SU-DHL-6 (cell line): ENCODE measurements at regions not wholly inside any gene's neighbourhood (a gene's known extent, or its start where the extent isn't known, plus 50 kb on each side); places are given as distances from the start of the nearest gene placed in this dataset.

Source experiments
- H2AFZ ChIP-seq: fragments of 200-600 bp; sonication (generic); 2 replicates; pipeline ENCODE4 v1.6.1; 2014; ENCODE audit warnings: low read depth, mild to moderate bottlenecking, moderate library complexity, mixed read lengths, antibody characterized with exemption, low read length; ENCODE audit not compliant: severe bottlenecking
- H3F3A ChIP-seq: fragments of 200-600 bp; shearing (Covaris generic); 2 replicates; pipeline ENCODE4 v1.6.0; 2016; ENCODE audit warnings: antibody characterized with exemption, mild to moderate bottlenecking; ENCODE audit not compliant: insufficient read depth
- H3K27ac ChIP-seq: fragments of 200-600 bp; sonication (generic); 2 replicates; pipeline ENCODE4 v1.5.1; 2016; ENCODE audit warnings: low read depth, mild to moderate bottlenecking, low read length, moderate library complexity, mixed read lengths
- H3K27me3 ChIP-seq: fragments of 200-600 bp; sonication (generic), shearing (Covaris generic); 2 replicates; pipeline ENCODE4 v1.6.0; 2014; ENCODE audit warnings: mild to moderate bottlenecking, low read length
- H3K36me3 ChIP-seq: fragments of 200-600 bp; sonication (generic); 2 replicates; pipeline ENCODE4 v1.6.1; 2014; ENCODE audit warnings: mild to moderate bottlenecking, low read length, mixed read lengths
- H3K4me2 ChIP-seq: fragments of 300-600, 200-600 bp; shearing (Covaris generic), sonication (generic); 2 replicates; pipeline ENCODE4 v1.6.0; 2014; ENCODE audit warnings: low read length, low read depth, mild to moderate bottlenecking; ENCODE audit not compliant: poor library complexity, severe bottlenecking
- H3K4me3 ChIP-seq: fragments of 200-600 bp; sonication (generic); 2 replicates; pipeline ENCODE4 v1.5.1; 2014; ENCODE audit warnings: antibody characterized with exemption, low read length, mild to moderate bottlenecking, mixed read lengths; ENCODE audit not compliant: insufficient read depth, poor library complexity, severe bottlenecking
- H3K79me2 ChIP-seq: fragments of 200-600 bp; sonication (generic); 2 replicates; pipeline ENCODE4 v1.6.1; 2014; ENCODE audit warnings: mild to moderate bottlenecking, low read length, moderate library complexity; ENCODE audit not compliant: insufficient read depth
- H3K9ac ChIP-seq: fragments of 200-600 bp; sonication (generic); 2 replicates; pipeline ENCODE4 v1.7.0; 2014; ENCODE audit warnings: mild to moderate bottlenecking, low read length
- H3K9me2 ChIP-seq: fragments of 200-600 bp; sonication (generic); replicated peaks from 2 replicates; pipeline ENCODE4 v1.6.1; 2014; ENCODE audit warnings: low read length; ENCODE audit not compliant: insufficient read depth
- H3K9me3 ChIP-seq: fragments of 200-600 bp; sonication (generic); 2 replicates; pipeline ENCODE4 v1.6.1; 2014; ENCODE audit warnings: low read length, mixed read lengths; ENCODE audit not compliant: insufficient read depth
- H4K20me1 ChIP-seq: fragments of 200-600 bp; sonication (generic); 2 replicates; pipeline ENCODE4 v1.6.1; 2014; ENCODE audit warnings: low read depth, mild to moderate bottlenecking, antibody characterized with exemption, low read length, moderate library complexity, mixed read lengths
- EZH2phosphoT487 ChIP-seq: fragments of 200-600 bp; sonication (generic), shearing (Covaris generic); conservative IDR thresholded peaks from 2 replicates; pipeline ENCODE4 v1.6.1; 2018; ENCODE audit warnings: mild to moderate bottlenecking, antibody characterized with exemption, low read length, moderate library complexity, mixed read lengths
- TF ChIP-seq, protein P1 (sequence below): fragments of 200-600 bp; sonication (generic); IDR thresholded peaks from one replicate; pipeline ENCODE4 v1.5.1; 2017; ENCODE audit warnings: antibody characterized with exemption, mild to moderate bottlenecking, low read length, moderate library complexity; ENCODE audit not compliant: insufficient read depth, poor library complexity, severe bottlenecking

DNA sequence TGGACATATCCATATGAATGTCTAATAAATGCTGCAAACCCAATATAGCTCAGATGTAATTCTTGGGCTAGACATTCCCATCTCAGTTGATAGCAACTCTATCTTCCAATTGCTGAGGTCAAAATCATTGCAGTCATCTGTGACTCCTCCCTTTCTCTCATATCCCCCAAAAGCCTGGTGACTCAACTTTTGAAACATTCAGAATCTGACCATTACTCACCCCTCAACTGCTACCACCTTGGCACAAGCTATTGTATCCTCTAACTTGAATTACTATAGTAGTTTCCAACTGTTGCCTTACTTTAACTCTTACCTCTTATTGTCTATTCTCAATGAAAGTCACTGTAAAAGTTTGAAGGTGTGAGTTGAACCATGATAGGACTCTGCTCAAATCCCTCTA, 600.1 kb upstream of the RGMB start:
- H2AFZ ChIP-seq, result no peak overlapping the region
- no peak overlapping the region for H3K27ac ChIP-seq
- H3K4me3 ChIP-seq, result no peak overlapping the region
- no peaks in the 10 kb centered on the region for H3K9me2 ChIP-seq
- H3K79me2 ChIP-seq, result no peaks in the 10 kb centered on the region
- H3K4me2 ChIP-seq, result no peak overlapping the region
- no peaks in the 10 kb centered on the region for H3K27me3 ChIP-seq
- no peaks in the 10 kb centered on the region for H3K9me3 ChIP-seq
- H3K9ac ChIP-seq, result no peak overlapping the region
- no peak for TF ChIP-seq EZH2phosphoT487
- TF ChIP-seq, protein P1, sequence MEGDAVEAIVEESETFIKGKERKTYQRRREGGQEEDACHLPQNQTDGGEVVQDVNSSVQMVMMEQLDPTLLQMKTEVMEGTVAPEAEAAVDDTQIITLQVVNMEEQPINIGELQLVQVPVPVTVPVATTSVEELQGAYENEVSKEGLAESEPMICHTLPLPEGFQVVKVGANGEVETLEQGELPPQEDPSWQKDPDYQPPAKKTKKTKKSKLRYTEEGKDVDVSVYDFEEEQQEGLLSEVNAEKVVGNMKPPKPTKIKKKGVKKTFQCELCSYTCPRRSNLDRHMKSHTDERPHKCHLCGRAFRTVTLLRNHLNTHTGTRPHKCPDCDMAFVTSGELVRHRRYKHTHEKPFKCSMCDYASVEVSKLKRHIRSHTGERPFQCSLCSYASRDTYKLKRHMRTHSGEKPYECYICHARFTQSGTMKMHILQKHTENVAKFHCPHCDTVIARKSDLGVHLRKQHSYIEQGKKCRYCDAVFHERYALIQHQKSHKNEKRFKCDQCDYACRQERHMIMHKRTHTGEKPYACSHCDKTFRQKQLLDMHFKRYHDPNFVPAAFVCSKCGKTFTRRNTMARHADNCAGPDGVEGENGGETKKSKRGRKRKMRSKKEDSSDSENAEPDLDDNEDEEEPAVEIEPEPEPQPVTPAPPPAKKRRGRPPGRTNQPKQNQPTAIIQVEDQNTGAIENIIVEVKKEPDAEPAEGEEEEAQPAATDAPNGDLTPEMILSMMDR, result no peak
- H3F3A ChIP-seq, result no peaks in the 10 kb centered on the region
- H4K20me1 ChIP-seq, result no peaks in the 10 kb centered on the region
- no peaks in the 10 kb centered on the region for H3K36me3 ChIP-seq

DNA sequence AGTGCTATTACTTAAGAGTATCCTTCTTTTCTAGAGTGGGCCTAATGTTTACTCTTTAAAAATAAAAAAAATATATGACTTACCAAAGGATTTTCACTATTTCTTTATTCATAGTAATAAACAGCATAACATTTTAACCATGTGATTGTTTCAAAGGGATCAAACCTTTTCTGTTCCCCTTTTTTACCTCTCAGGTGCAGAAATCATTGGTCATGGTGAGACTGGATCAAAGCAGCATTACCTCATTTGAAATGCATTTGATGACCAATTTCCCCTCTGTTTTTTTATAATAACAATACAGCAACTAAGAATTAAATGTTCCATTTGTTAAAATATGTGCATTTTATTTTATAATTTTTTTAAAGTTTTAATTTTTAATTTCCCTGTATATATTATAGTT, 598.0 kb upstream of the RGMB start:
- no peaks in the 10 kb centered on the region for H3K9me3 ChIP-seq
- H3K27ac ChIP-seq, result no peak overlapping the region
- no peaks in the 10 kb centered on the region for H3F3A ChIP-seq
- no peak overlapping the region for H3K4me2 ChIP-seq
- no peaks in the 10 kb centered on the region for H4K20me1 ChIP-seq
- H3K9ac ChIP-seq, result no peak overlapping the region
- H2AFZ ChIP-seq, result no peak overlapping the region
- no peak for TF ChIP-seq EZH2phosphoT487
- TF ChIP-seq, protein P1, result no peak
- H3K27me3 ChIP-seq, result no peaks in the 10 kb centered on the region
- no peaks in the 10 kb centered on the region for H3K36me3 ChIP-seq
- H3K4me3 ChIP-seq, result no peak overlapping the region
- H3K9me2 ChIP-seq, result no peaks in the 10 kb centered on the region
- H3K79me2 ChIP-seq, result no peaks in the 10 kb centered on the region

DNA sequence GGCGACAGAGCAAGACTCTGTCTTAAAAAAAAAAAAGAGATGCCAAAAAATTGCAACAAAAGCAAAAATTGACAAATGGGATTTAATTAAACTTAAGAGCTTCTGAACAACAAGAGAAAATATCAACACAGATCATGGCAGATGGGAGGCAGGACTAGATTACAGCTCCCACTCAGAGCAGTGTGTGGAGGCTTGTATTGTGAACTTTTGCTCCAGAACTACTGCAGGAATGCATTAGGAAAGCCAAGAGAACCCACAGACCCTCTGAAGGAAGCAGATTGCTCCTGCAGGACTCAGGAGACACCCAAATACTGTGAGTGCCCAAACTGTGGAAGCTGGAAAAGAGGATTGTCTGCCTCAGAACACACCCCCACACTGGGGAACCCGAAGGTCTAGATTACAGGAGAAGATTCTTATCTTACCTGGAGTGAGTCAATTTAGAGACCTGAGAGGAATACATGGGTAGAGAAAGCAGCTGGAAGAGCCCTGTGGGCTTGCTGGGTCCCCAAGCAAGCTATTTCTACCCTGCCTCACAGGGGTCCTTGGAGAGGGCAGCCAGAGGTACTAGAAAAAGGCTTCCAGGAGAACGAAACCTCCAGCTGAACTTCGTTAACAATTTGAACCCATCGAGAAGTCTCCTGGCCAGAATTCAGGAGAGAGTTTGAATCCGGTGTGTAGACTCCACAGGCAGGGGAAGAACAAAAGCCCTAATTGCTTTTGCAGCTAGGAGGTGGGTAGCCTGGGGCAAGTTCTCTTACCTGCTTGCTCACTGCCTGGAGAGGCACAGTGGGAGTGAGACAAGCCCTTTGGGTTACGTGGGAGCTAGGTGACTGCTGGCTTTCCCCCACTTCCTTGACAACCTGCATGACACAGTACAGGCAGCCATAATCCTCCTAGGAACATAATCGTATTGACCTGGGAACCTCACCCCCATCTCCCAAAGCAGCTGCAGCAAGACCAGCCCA, 593.4 kb upstream of the RGMB start:
- no peak overlapping the region for H3K27ac ChIP-seq
- H3K36me3 ChIP-seq, result no peaks in the 10 kb centered on the region
- H3K79me2 ChIP-seq, result no peaks in the 10 kb centered on the region
- H2AFZ ChIP-seq, result no peak overlapping the region
- H3K9me3 ChIP-seq, result no peaks in the 10 kb centered on the region
- no peak overlapping the region for H3K4me2 ChIP-seq
- no peaks in the 10 kb centered on the region for H3F3A ChIP-seq
- H3K27me3 ChIP-seq, result no peaks in the 10 kb centered on the region
- no peaks in the 10 kb centered on the region for H3K9me2 ChIP-seq
- H4K20me1 ChIP-seq, result no peaks in the 10 kb centered on the region
- no peak overlapping the region for H3K4me3 ChIP-seq
- no peak overlapping the region for H3K9ac ChIP-seq
- TF ChIP-seq, protein P1, result no peak
- TF ChIP-seq EZH2phosphoT487, result no peak
